Hematopoietic multipotent progenitor cell treated with erythropoietin and hydrocortisone succinate and interleukin-3 and kit ligand, for 15 days (in vitro differentiated cells): ENCODE measurements at regions not wholly inside any gene's neighbourhood (a gene's known extent, or its start where the extent isn't known, plus 50 kb on each side); places are given as distances from the start of the nearest gene placed in this dataset.

ENCODE experiments used
- DNase-seq: peaks from one replicate; pipeline ENCODE4 v3.0.0-alpha.2; 2015; ENCODE audit warnings: low spot score

DNA sequence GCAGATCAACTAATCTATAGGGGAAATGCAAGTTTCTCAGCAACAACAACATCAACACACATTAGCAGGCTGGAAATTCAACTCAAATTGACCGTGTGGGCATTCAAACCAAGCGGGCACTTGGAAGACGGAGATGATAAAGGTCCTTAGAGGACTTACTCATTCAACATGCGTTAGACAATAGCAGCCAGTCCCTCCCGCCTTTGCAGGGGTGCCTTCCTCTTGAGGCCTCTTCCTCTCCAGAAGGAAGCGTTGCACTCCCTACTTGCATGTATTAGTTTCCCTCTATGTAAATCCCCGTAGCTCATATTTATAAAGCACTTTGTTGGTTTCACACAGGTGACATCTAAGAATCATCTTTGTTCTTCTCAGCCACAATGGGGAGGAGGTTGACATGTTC, 300.8 kb upstream of the STXBP5 start:
- DNase-seq: no peak

DNA sequence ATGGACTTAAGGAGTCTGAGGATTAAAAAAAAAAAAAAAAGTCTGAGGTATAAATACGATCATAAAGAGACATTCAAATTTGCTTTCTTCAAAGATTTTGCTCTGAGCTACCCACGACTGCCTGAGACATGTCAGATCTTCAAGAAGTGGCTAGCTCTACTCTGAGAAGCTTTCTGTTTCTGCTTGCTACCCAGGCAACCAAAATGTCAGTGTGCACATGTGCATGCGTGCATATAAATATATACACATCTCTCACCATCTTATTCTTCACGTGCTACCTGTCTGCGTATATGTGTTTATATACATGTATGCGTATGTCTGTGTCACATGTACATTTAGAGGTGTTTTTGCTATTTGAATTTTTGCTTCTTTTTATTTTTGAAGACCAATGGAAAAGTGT, 299.6 kb upstream of the STXBP5 start:
- DNase-seq: no peak

DNA sequence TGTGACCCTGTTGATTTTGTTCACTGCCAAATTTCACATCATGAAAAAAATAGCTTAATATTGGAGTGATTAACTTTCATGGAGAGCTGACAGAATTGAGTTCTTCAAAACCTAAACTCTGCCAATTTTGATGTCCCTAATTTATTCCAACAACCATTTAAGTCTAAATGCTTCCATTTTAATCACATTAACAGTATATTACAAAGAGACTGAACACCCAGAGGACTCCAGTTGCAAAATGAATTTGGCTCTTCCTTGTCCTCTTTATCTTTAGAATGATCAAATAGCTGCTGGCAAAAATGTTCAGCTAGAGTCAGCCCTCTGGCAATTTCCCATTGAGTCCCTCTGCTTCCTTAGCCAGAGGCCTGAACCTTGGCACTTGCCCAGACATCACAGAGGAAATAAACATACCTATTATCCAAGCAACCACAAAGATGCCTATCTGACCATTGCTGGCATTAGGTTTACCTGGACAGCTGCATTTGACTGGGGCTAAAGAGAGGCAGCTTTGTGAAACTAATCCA, 299.0 kb upstream of the STXBP5 start:
- no peak for DNase-seq

DNA sequence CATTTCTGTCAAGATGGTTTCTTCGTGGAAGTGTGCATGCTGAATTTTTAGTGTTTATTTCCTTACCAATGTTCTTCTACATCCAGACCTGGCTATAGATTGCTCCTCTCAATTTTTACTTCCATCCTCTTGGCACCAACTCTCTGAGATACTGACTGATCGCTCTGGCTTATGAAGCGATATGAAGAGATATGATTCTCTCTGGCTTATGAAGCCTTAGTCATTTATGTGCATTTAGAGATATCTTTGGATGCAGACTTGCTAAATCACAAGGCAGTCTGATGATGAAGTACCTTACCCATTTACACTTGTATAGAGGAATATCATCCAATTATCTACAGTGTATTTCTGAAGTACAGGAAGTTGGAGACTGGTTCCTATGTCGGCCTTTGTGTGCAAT, 295.4 kb upstream of the STXBP5 start:
- DNase-seq: no peak

DNA sequence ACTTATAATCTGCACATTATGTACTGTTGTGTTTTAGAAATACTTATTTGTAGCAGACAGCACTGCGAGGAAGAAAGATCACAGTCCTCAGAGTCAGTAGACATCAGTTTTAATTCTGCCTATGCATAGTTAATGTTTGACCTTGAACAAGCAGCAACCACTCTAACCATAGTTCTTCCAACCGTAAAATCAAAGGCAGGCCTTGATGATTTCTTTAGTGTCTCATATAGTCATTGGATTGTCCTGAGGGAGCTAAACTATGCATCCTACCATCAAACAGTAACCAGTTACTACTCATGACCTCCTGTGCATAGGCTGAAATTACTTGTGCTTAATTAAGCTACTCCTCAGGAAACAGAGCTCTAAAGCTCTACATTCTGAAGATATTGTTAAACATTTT, 294.8 kb upstream of the STXBP5 start:
- DNase-seq: no peak

DNA sequence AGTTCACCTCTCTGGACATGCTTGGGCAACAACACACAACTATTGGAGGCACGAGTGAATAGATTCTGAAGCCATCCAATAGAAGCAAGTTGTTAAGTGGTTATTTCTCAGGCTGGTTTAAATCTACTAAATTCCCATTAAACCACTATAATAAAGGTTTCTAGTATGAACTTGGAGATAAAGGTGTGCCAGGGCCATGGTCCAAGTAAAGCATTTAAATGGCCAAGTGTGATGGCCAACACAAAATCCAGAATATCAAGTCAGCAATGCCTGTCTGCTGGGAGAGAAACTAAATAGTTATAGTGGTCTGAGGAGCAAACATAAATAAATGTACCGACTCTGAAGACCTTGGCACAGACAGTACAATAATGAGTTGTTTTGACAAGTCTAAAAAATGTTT, 294.3 kb upstream of the STXBP5 start:
- DNase-seq: no peak

DNA sequence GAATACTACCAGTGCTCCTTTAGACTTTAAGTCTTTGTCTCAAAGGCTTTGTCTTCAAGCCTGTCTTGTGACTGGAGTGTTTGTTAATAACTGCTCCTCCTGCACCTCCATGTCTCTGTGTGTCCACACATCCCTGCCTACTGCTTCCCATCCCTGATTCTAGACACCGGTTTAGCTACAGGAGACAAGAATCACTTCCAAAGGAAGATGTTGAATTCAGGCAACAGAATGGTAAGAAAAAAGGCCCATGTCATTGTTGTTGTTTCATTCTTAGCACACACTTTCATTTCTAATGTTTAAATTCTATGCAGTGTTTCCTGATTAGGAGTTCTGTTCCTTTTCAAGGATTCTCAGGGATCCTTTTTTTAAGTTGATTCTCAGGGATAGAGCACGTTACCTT, 293.6 kb upstream of the STXBP5 start:
- DNase-seq: no peak

DNA sequence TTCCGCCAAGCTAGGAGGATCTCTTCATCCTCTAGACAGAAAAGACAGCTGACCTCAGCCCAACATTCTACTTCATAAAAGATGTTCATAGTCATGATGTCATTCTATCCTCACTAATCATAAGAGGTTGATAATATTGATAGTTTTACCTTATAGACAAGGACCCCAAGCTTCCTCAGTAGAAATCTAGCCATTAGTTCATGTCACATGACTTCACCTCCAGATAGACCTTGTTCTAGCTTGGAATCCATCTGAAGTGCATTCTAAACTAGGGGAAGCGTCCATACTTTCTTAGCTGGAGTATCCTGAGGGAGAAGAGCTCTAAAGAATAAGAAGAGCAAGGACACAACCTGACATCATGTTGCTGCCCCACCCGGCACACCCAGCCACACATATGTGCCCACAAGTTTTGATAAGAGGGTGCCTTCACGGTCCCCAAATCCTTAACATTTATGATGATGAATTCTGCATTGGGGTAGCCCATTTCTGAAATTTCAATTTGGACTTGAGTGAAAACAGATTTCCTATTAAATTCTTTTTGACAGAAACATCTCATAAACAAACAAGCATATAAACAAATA, 292.5 kb upstream of the STXBP5 start:
- peak; percentile 59 for DNase-seq

DNA sequence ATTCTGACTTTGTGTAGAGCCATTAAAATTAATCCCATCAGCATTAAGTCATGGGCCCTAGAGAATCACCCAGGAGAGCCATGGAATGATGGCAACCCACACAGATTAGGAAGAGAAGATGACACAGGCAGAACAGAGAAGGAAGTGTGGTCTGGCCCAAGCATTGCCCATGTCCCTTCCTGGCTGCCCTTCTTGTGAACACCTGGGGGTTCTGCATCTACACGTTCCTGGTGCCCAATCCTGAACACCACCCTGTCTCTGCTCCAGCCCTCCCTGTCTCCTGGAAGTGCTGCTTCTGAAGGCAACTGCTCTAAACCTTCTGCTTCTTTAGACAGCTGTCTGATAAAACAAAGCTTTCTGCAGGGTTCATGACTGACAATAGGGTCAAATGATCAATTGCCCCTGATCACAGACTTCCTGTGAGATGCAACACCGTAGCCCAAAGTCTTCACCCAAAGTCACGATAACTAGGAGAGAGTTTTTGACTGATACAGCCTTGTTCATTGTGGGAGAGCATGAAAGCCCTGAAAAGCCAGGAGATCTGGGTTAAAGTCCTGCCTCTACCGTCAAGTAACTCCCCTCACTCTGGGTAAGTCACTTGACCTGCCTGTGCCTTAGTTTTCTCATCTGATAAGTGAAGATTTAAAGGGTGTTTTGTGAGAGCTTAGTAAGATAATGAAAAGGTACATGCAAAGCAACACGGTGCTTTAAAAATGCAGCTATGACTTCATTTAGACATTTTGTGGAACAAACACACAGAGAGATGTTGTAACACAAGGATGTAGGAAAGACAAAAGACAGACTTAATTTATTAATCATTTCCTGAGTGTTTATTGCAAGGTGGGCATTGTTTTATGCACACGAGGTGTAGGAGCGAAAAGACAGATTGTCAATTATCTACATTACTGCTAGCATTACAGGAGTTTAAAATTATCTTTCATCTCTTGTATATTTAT, 291.2 kb upstream of the STXBP5 start:
- no peak for DNase-seq

DNA sequence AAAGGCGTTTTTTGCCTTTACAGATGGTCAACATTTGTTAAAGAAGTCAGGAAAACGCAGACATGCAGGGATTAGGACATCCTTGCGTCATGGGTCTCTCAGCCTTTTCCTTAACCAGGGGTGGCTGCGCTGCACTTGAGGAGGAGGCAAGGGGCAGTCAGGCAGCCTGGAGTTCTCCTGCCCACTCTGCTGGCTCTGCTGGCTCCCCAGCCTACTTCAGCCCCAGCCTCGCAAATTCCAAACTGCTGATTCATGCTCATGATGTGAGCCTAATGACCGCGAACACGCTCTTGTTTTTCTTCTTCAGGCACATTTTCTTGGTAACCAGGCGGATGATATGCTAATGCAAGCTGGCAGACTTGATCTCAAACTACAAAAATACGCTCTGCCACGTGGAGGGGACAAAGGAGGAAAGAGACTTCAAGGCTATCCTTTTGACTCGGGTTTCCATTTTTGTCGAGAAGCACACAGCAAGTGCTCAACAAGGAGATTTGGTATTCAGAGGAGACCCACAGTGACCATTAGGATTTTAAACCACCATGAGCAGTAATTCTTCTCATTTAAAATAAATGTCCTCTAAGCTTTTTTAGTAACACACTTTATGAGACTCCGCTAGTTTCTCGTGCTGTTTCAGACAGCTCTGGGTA, 290.3 kb upstream of the STXBP5 start:
- DNase-seq: peak; percentile 77

DNA sequence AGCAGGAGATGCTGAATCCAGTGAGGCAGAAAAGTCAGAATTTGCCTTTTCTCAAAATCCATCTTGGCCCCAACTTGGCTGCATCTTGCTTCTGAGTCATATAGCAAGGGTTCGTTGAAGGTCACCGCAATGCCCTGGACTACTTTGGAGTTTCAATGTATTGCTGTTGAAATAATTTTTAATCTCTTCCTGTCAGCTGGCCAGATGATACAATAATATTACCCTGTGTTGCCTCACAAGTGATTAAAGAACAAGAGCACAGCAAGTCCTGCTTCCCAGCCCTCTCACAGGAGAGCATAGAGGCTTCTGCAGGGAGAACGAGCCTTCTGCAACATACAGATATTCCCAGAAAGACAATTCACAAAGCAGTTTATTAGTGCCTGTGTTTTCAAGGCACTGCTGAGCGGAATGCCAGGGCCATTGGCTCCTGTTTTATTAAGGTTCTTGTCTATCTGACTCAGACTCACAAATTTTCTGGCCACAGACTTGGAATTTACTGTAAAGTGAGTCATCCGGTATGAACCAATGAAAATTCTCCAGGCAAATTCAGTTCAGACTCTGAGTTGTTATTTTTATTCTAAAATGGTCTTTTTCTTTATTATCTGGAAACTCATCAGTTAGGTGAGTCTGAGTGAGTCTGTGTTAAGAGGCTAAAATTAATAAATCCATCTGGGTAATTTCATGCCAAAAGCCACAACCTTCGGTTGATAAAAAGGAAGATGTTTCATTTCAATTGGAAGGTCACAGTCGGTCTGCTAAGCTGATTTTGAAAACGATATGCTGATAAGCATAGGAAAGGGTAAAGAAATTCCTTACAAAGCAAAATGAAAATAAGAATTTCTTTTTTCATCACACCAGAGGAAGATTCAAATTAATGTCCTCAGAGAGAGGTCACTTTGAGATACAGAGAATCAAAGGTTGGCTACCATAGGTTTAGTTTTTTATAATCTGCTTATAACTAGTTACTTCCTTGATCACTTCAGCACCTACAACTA, 289.4 kb upstream of the STXBP5 start:
- DNase-seq: peak; percentile 70

DNA sequence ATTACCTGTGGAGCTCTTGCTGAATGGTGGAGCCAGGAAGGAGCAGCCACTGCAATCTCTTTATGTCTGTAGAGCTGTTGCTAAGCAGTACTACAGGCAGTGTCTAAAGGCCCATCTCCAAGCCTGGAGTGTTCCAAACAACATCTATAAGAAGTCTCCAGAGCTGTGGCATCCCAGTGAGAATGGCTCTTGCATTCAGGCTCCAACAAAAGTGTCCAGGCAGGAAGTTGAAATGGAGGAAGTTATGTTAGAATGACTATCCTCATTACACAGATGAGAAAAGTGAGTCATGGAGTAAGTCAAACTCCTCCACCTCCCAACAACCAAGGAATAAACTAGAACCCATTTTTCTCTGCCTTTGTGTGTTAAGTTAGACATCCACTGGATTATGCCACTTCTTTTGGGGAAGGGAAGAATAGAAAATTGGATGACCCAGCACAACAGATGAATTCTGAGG, 288.5 kb upstream of the STXBP5 start:
- DNase-seq: no peak

DNA sequence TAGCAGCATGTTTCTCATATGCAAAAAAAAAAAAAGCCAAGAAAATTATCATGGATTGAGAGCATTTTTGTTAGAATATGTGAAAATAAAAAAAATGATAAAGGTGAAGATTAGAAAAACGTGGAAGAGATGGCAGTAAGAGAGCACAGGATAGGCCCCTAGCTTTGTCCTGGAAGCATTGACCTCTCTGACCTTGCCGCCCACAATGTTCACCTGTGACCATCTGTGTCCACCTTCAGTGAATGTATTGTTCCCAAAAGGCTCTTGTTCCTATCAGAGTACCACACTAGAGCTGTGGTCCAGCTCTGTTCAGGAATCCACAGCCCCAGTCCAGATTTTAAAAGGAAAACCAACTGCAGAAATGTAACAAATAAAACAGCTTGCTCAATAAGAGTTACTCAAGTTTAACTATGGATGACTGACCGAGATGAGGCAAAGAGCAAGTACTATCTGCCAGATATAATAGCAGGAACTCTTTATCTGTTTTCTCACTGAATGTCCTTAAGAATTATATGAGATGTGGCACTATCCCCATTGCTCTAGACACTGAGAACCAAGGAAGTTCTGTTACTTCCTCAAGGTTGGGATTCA, 287.7 kb upstream of the STXBP5 start:
- DNase-seq: no peak

DNA sequence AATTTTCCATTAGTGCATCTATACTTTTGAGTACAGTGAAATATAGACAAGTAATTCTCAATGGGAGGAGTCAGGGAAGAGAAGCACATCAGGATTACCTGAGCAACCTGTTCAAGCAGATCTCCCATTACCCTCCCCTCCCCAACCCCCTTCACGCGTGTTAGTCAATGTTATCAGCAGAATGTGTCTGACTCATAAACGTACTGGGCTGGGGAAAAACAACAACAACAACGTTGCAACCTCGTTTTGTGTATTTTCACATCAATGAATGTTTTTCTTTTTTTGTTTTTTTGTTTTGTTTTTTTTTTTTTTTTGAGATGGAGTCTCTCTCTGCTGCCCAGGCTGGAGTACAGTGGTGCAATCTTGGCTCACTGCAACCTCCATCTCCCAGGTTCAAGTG, 287.0 kb upstream of the STXBP5 start:
- DNase-seq: no peak

DNA sequence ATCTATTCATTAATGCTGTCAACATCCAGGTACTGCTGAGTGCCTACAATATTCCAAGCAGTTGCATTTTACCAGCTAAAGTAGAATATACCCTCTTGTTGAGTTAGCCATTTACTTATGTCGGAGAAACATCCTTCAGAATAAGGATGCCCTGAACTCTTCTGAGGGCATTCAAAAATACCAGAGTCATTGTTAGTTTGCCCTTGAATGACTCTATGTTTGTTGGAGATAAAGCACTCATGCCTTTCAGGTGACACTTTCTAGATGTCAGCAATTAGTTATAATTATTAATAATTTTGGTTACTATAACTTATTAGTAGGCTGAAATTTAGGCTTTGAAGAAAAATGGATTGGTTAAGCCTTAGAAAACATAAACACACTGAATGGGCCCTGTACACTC, 286.2 kb upstream of the STXBP5 start:
- DNase-seq: no peak

DNA sequence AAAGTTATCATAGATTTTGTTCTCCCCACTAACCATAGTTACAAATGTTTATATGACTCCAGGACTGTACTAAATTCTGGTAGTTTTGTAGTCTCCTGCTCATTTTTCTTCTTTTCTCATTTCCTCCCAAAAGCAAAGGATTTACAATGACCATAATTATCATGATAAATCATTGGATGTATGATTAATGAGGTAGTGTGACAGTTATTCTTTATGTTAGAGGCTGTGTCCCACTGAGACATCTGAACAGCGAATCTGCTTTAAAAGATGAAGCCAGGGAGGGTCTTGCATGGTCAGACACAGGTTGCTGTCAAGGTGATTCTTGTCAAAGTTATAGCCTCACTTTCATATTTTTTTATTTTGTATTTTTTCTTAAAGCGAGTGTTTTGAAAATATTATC, 285.2 kb upstream of the STXBP5 start:
- DNase-seq: no peak

DNA sequence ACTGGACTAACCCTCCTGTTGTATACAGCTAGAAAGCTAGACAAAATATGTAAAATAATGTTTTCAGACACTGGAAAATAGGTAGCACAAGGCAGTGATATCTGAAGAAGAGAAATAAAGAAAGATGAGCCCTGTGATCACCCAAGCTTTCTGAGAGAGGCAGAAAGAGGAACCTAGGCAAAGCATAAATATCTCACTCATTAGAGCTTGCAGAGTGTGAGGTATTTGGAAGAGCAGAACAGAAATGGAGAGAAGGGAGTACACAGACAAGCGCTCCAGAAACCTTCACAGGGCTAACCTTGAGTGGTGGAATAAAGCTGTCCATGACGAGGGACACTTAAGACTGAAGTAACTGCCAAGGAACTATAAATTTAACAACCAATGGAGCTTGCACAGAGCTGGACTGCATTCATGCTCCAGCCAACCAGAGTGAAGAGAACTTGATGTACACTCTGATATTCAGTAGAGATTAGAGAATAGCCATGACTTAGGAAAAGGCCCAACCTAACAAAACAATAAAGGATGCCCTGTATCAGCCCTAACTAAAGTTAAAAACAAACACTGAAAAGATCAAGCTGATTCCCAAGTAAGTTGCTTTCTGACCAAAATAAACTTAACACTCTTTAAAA, 280.9 kb upstream of the STXBP5 start:
- DNase-seq: no peak

DNA sequence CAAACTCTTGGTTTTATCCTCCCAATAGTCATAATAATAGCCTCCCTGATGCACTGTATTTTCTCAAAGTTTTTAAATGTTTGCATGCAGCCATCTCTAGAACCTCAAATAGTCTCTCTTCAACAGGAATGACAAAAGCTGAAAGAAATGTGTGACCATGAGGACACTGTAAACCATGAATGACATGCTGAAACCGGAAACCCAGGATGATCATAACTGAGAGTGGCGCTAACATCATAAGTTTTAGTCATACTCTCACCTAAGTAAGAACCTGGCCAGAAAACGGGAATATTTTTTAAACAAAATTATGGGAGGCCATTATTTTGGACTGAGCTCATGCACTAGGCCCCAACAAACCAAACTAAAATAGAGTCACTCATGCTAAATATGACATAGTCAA, 278.4 kb upstream of the STXBP5 start:
- no peak for DNase-seq

DNA sequence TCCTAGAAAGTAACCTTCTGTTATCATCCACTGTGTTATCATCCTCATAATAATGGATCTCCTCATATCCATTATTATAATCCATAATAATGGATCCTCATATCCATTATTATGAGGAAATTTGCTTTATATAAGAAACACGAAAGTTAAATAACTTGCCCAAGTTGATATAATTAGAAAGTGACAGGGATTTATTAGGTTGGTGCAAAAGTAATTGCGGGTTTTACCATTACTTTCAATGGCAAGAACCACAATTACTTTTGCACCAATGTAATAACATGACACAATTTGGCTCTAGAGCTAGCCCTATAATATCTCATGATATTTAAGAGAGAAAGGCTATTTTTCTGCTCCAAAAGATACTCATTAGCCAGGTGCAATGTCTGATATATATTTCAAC, 275.7 kb upstream of the STXBP5 start:
- no peak for DNase-seq

DNA sequence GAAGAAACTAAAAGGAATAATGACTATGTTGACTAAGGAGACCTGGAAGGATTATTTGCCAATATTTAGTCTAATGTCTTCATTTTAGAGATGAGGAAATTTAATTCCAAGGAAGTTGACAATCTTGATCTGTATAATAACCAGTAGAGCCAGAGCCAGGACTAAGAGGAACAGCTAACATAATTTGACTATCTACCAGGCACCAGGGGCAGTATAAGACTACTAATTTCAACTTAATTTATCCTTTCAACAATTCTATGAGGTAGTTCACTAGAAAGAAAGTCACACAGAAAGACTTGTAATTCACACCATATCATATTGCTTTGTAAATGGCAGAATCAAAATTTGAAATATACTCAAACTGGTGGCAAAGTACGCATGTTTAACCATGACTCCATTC, 273.0 kb upstream of the STXBP5 start:
- no peak for DNase-seq

DNA sequence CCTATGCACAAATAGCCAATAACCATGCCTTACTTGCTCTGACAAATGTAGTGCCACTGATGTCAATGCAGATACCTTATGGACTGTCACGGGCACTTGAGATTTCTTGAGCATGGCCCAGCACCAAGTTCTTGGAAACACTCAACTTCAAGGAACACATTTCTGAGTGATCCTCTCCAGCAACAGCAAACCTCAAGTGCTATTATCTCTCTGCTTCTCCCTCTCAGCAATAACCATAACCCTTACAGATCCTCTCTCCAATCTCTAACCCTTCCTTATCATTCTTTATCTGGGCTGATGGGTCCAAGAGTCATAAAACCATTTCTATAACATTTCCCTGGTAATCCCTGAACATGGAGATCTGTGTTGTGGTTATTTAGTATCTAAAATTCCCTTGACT, 266.9 kb upstream of the STXBP5 start:
- DNase-seq: no peak
